ENCODE measurements at regions not wholly inside any gene's neighbourhood (a gene's known extent, or its start where the extent isn't known, plus 50 kb on each side); places are given as distances from the start of the nearest gene placed in this dataset.

DNA sequence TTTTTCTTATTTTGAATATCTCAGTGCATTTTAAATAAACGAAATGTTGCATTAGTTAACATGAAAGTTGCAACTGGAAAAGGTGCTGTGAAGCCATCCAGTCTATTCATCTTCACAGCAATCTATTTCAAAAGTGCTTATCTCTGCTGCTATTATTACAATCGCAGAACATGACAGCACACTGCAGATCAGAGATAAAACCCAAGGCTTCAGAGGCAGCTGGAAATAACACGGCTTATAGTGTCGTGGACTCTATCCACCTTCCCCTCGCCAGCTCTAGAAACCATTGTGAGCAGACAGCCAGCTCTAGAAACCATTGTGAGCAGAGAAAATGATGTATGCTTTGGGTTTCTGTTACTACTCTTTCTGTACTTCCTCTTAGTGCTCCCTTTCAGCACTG lies 1140.8 kb upstream of the CELF4 start:
- TF ChIP-seq NR2F2 (IDR thresholded peaks at IDR 0.05) (no peak), GABPA (IDR thresholded peaks at IDR 0.05 in 1 of 2, conservative IDR thresholded peaks at IDR 0.05 in 1 of 2) (no peak), CTCF (IDR thresholded peaks at IDR 0.05; ENCODE audit: low read depth, low read length, missing input control) (no peak), RAD21 (IDR thresholded peaks at IDR 0.05) (no peak), SP1 (IDR thresholded peaks at IDR 0.05) (no peak), RXRA (IDR thresholded peaks at IDR 0.05) (no peak), YY1 (IDR thresholded peaks at IDR 0.05) (no peak), EGR1 (IDR thresholded peaks at IDR 0.05; ENCODE audit: low read depth in 2 of 2) (no peak), TAF1 (conservative IDR thresholded peaks at IDR 0.05) (no peak)

All from liver (tissue), 3 donors.